ENCODE measurements at regions not wholly inside any gene's neighbourhood (a gene's known extent, or its start where the extent isn't known, plus 50 kb on each side); places are given as distances from the start of the nearest gene placed in this dataset. TPM values are rescaled to one million over a fixed set of nuclear protein-coding genes. Genes with fewer than 3 reads are reported as not detected.

- H3K27ac ChIP-seq (ENCODE audit: low read length, poor library complexity, severe bottlenecking): no peak overlapping the region
- H3K4me3 ChIP-seq (ENCODE audit: insufficient read depth in 1 of 2, low read depth in 1 of 2, low read length in 2 of 2): no peak overlapping the region
- no peak overlapping the region for H2BK120ac ChIP-seq (ENCODE audit: low read depth, low read length)
- no peak for DNase-seq
- H2AK5ac ChIP-seq (ENCODE audit: low read length, severe bottlenecking): no peak overlapping the region
- no peak overlapping the region for H3K18ac ChIP-seq (ENCODE audit: low read depth in 1 of 2, low read length in 2 of 2)
- H3K14ac ChIP-seq (ENCODE audit: low read length in 2 of 2): no peak overlapping the region
- H2BK15ac ChIP-seq (ENCODE audit: low read depth, poor library complexity, severe bottlenecking): no peak overlapping the region
- no peak overlapping the region for H3K4ac ChIP-seq (ENCODE audit: low read depth in 1 of 2, low read length in 2 of 2)
- H3K9ac ChIP-seq (ENCODE audit: low read length): no peak overlapping the region
- H2BK12ac ChIP-seq (ENCODE audit: low read length in 2 of 2): no peak overlapping the region
- H3K79me1 ChIP-seq (replicated peaks; ENCODE audit: low read length, poor library complexity, severe bottlenecking): no peaks in the 10 kb centered on the region
- H3K4me2 ChIP-seq (ENCODE audit: low read length, poor library complexity, severe bottlenecking): no peak overlapping the region
- 96% methylated on average over 4 of the region's 4 CpGs for WGBS
- no peaks in the 10 kb centered on the region for H3K4me1 ChIP-seq (ENCODE audit: control insufficient read depth, insufficient read depth, low read depth, low read length)
- no peak overlapping the region for H3K23ac ChIP-seq (ENCODE audit: low read length in 2 of 2)
- no peak overlapping the region for H2BK5ac ChIP-seq (ENCODE audit: low read depth, low read length, poor library complexity, severe bottlenecking)
- H4K91ac ChIP-seq (ENCODE audit: low read length): no peak overlapping the region
- H2AFZ ChIP-seq (ENCODE audit: low read depth, low read length): no peak overlapping the region
- H3K36me3 ChIP-seq (ENCODE audit: control insufficient read depth in 1 of 2, insufficient read depth in 2 of 2, low read depth in 1 of 2, low read length in 2 of 2): no peaks in the 10 kb centered on the region
- H4K8ac ChIP-seq (ENCODE audit: low read length): no peak overlapping the region
- H3K9me3 ChIP-seq (ENCODE audit: control insufficient read depth, low read length): no peaks in the 10 kb centered on the region
- H3K27me3 ChIP-seq (ENCODE audit: control insufficient read depth in 1 of 2, insufficient read depth in 1 of 2, low read length in 2 of 2): no peaks in the 10 kb centered on the region
Measured at GRCh38 chr3:67704322-67704721, 49.9 kb upstream of the SUCLG2 start.

Small RNA genes lying in the stretch of these regions (small RNA-seq; reads per million reads assigned to genes)
- not detected for gene AC107626.1 (ENCODE audit: low read depth)
